Endothelial cell (in vitro differentiated cells): ENCODE measurements at regions not wholly inside any gene's neighbourhood (a gene's known extent, or its start where the extent isn't known, plus 50 kb on each side); places are given as distances from the start of the nearest gene placed in this dataset.
"Not testable (repeated sequence)": the region's sequence is repeated elsewhere in the genome, so short reads cannot be mapped to it uniquely, and the experiment has no call there.

Source experiments
- DNase-seq: peaks from one replicate; pipeline ENCODE4 v3.0.0; 2021; ENCODE audit warnings: low spot score
- H3K27ac Mint-ChIP-seq: one replicate; pipeline ENCODE4 v1.8.0; 2021; ENCODE audit warnings: mixed read lengths, inconsistent platforms; ENCODE audit not compliant: unreplicated experiment
- H3K27me3 Mint-ChIP-seq: one replicate; pipeline ENCODE4 v1.8.0; 2021; ENCODE audit warnings: mild to moderate bottlenecking, moderate library complexity, mixed read lengths, inconsistent platforms; ENCODE audit not compliant: unreplicated experiment
- H3K36me3 Mint-ChIP-seq: one replicate; pipeline ENCODE4 v1.8.0; 2021; ENCODE audit warnings: mild to moderate bottlenecking, low read depth, mixed read lengths, inconsistent platforms; ENCODE audit not compliant: unreplicated experiment
- H3K4me1 Mint-ChIP-seq: one replicate; pipeline ENCODE4 v1.8.0; 2021; ENCODE audit warnings: mild to moderate bottlenecking, mixed read lengths, inconsistent platforms; ENCODE audit not compliant: unreplicated experiment
- H3K4me3 Mint-ChIP-seq: one replicate; pipeline ENCODE4 v1.8.0; 2021; ENCODE audit warnings: mild to moderate bottlenecking, mixed read lengths, inconsistent platforms; ENCODE audit not compliant: unreplicated experiment
- H3K9me3 Mint-ChIP-seq: one replicate; pipeline ENCODE4 v1.8.0; 2021; ENCODE audit warnings: mixed read lengths, inconsistent platforms; ENCODE audit not compliant: unreplicated experiment
- TF ChIP-seq, protein P1 (sequence below): fragments of 200-600 bp; sonication (generic); IDR thresholded peaks from one replicate; pipeline ENCODE4 v1.5.0; 2021; ENCODE audit warnings: antibody characterized with exemption; ENCODE audit not compliant: unreplicated experiment

DNA sequence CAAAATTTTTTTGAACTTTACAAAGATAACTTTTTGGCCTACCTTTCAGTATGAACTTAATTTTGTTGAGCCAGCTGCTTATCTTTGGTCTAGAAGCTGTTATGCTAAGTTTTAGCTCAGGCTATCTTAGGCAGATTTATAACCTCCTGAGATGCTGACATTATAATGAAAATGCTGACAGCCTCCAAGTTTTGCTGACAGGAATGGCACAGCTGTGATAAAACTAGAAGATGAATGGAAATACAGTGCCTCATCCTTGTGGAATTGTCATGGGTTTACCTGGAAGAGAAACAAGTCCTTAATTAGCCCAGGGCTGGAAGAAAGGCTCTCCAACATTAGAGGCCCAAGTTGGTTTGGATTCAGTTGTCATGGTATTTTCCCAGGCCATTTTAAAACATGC is 123.3 kb downstream of the OXSM start:
- H3K27me3 Mint-ChIP-seq: no peaks in the 10 kb centered on the region
- peaks cover 8% of the 10 kb centered on the region for H3K4me1 Mint-ChIP-seq
- no peaks in the 10 kb centered on the region for H3K9me3 Mint-ChIP-seq
- no peak overlapping the region for H3K4me3 Mint-ChIP-seq
- TF ChIP-seq, protein P1, sequence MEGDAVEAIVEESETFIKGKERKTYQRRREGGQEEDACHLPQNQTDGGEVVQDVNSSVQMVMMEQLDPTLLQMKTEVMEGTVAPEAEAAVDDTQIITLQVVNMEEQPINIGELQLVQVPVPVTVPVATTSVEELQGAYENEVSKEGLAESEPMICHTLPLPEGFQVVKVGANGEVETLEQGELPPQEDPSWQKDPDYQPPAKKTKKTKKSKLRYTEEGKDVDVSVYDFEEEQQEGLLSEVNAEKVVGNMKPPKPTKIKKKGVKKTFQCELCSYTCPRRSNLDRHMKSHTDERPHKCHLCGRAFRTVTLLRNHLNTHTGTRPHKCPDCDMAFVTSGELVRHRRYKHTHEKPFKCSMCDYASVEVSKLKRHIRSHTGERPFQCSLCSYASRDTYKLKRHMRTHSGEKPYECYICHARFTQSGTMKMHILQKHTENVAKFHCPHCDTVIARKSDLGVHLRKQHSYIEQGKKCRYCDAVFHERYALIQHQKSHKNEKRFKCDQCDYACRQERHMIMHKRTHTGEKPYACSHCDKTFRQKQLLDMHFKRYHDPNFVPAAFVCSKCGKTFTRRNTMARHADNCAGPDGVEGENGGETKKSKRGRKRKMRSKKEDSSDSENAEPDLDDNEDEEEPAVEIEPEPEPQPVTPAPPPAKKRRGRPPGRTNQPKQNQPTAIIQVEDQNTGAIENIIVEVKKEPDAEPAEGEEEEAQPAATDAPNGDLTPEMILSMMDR: no peak
- no peak overlapping the region for H3K27ac Mint-ChIP-seq
- DNase-seq: no peak
- no peaks in the 10 kb centered on the region for H3K36me3 Mint-ChIP-seq

DNA sequence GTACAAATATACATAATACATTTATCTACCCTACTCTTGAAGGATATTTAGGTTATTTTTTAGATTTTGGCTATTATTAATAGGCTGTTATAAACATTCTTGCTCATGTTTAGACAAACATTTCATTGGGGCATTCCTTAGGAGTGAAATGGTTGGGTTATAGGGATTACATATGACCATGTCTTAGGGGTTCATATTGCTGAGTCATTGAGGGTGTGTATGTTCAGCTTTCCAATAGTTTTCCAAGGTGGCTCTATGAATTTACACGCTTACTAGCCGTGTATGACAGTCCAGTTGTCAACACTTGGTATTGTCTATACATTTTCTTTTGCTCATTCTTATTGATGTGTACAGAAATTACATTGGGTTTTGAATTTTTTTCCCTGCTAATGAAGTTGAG is 125.8 kb downstream of the OXSM start:
- H3K9me3 Mint-ChIP-seq: no peaks in the 10 kb centered on the region
- no peak overlapping the region for H3K4me3 Mint-ChIP-seq
- DNase-seq: no peak
- H3K27ac Mint-ChIP-seq: no peak overlapping the region
- no peaks in the 10 kb centered on the region for H3K27me3 Mint-ChIP-seq
- TF ChIP-seq, protein P1: no peak
- H3K4me1 Mint-ChIP-seq: peaks cover 8% of the 10 kb centered on the region
- H3K36me3 Mint-ChIP-seq: no peaks in the 10 kb centered on the region

DNA sequence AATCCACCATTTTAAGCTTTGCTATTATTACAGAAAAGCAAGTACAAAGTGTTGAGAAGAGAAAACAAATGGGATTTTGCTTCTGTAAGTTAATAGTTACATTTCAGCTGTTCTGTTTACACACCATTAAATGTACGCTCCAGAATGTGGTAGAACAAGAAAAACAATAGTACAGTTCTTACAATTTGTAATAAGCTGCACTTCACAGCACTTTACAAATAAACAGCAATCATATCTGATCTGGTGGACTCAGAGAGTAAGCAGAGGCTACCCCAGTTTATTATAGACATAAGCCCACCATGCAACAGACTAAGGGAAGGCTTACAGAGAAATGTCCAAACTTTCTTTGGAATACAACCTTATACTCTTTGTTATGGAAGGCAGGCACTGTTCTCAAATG is 126.4 kb downstream of the OXSM start:
- TF ChIP-seq, protein P1: no peak
- Mint-ChIP-seq H3K27me3 (no peaks in the 10 kb centered on the region), H3K9me3 (no peaks in the 10 kb centered on the region), H3K27ac (no peak overlapping the region), H3K36me3 (no peaks in the 10 kb centered on the region), H3K4me1 (peaks cover 8% of the 10 kb centered on the region), H3K4me3 (no peak overlapping the region)
- no peak for DNase-seq

DNA sequence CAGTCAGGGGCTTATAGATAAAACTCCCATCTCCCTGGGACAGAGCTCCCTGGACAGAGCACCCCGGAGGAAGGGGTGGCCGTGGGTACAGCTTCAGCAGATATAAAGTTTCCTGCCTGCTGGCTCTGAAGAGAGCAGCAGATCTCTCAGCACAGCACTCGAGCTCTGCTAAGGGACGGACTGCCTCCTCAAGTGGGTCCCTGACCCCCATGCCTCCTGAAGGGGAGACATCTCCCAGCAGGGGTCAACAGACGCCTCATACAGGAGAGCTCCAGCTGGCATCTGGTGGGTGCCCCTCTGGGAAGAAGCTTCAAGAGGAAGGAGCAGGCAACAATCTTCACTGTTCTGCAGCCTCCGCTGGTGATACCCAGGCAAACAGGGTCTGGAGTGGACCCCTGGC is 142.1 kb downstream of the OXSM start:
- not testable (repeated sequence) for H3K27ac Mint-ChIP-seq, H3K36me3 Mint-ChIP-seq, H3K9me3 Mint-ChIP-seq, H3K27me3 Mint-ChIP-seq, H3K4me3 Mint-ChIP-seq, DNase-seq, H3K4me1 Mint-ChIP-seq

DNA sequence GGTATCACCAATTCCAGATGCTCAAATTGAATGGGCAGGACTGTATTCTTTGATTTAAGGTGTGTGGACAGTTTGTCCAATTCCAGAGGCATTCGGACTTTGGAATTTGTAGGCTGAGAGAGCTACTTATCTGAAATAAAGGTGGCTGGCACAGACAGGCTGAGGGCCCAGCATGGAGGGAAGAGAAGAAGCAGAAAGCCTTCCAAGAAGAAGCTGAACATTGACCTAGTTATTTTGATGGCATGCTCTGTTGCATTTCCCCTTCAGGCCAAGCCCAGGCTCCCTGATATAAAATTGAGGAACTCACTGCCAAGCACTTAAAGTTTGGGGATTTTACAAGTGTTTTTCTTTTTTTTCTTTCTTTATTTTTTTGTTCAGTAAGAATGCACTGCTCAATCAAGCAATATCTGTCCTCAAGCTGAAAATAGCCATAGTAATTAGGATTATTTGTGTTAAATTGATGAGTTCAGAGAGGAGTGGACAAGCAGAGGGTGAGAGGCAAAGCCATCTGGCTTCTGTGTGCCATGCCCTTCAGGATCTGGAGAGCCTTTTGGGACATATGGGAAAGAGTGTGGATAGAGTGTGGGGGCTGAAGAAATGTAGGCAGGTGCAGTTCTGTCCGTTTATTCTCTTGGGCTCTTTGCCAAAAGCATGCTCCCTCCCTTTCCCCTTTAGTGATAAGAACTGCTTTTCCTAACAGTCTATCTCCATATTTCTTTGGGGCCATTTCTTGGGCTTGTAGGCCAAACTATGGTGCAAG is 148.9 kb downstream of the OXSM start:
- no peak overlapping the region for H3K4me3 Mint-ChIP-seq
- H3K27me3 Mint-ChIP-seq: peaks cover 1% of the 10 kb centered on the region
- TF ChIP-seq, protein P1: no peak
- no peaks in the 10 kb centered on the region for H3K9me3 Mint-ChIP-seq
- no peaks in the 10 kb centered on the region for H3K4me1 Mint-ChIP-seq
- H3K27ac Mint-ChIP-seq: no peak overlapping the region
- no peak for DNase-seq
- no peaks in the 10 kb centered on the region for H3K36me3 Mint-ChIP-seq
